HEK293 (cell line): ENCODE measurements at regions not wholly inside any gene's neighbourhood (a gene's known extent, or its start where the extent isn't known, plus 50 kb on each side); places are given as distances from the start of the nearest gene placed in this dataset.

ENCODE experiments used
- CTCF ChIA-PET: fragments of 350-600 bp; formaldehyde crosslinking; extraction: SDS; loops from one replicate; lab custom pipeline; 2021; ENCODE audit warnings: antibody characterized with exemption; lab: Yijun Ruan, JAX
- POLR2A ChIA-PET: fragments of 300-600 bp; formaldehyde crosslinking; extraction: SDS; loops from one replicate; lab custom pipeline; 2020; ENCODE audit warnings: antibody characterized with exemption, inconsistent platforms; lab: Yijun Ruan, JAX
- H3K27ac ChIP-seq: fragments of 200-500 bp; sonication (Bioruptor generic); 2 replicates; pipeline ENCODE4 v1.5.1; 2014; ENCODE audit warnings: low read depth, low read length, control low read depth, inconsistent platforms; ENCODE audit errors: extremely low read depth
- H3K36me3 ChIP-seq, 2 experiments: fragments of 200-500 bp in 1 of 2; sonication (Bioruptor generic) in 1 of 2; 1 replicate in 1 of 2; 2 replicates in 1 of 2; pipeline ENCODE4 v1.5.1; 2014 to 2017; ENCODE audit warnings: inconsistent platforms in 2 of 2, low read length in 2 of 2; ENCODE audit not compliant: control insufficient read depth in 2 of 2, insufficient read depth in 1 of 2
- H3K4me1 ChIP-seq: fragments of 200-500 bp; sonication (Bioruptor generic); 2 replicates; pipeline ENCODE4 v1.5.1; 2014; ENCODE audit warnings: mild to moderate bottlenecking, low read length, inconsistent platforms; ENCODE audit not compliant: control insufficient read depth, insufficient read depth
- H3K4me3 ChIP-seq: 2 replicates; pipeline ENCODE4 v1.5.1; 2011; ENCODE audit warnings: low read depth, mild to moderate bottlenecking, control low read depth, low read length, moderate library complexity
- H3K9me3 ChIP-seq: fragments of 200-500 bp; sonication (Bioruptor generic); 2 replicates; pipeline ENCODE4 v1.5.1; 2014; ENCODE audit warnings: low read depth, low read length, inconsistent platforms; ENCODE audit not compliant: control insufficient read depth, insufficient read depth
- KLF10 ChIP-seq: fragments of 450-650 bp; IDR thresholded peaks from 2 replicates; pipeline ENCODE4 v1.5.1; 2018; ENCODE audit warnings: missing biosample characterization, mild to moderate bottlenecking, missing genetic modification characterization
- MZF1 ChIP-seq: fragments of 450-650 bp; formaldehyde crosslinking; IDR thresholded peaks from 2 replicates; pipeline ENCODE4 v1.5.1; 2017; ENCODE audit warnings: missing biosample characterization, missing genetic modification characterization, borderline replicate concordance
- WT1 ChIP-seq: fragments of 450-650 bp; formaldehyde crosslinking; IDR thresholded peaks from 2 replicates; pipeline ENCODE4 v1.5.1; 2016; ENCODE audit warnings: missing biosample characterization, missing genetic modification characterization
- ZBTB20 ChIP-seq: fragments of 450-650 bp; formaldehyde crosslinking; IDR thresholded peaks from 2 replicates; pipeline ENCODE4 v1.5.1; 2016; ENCODE audit warnings: missing biosample characterization, missing genetic modification characterization
- ZNF292 ChIP-seq: fragments of 450-650 bp; formaldehyde crosslinking; IDR thresholded peaks from 2 replicates; pipeline ENCODE4 v1.5.1; 2016; ENCODE audit warnings: low read depth, missing biosample characterization, missing genetic modification characterization, borderline replicate concordance
- ZNF404 ChIP-seq: fragments of 450-650 bp; formaldehyde crosslinking; IDR thresholded peaks from 2 replicates; pipeline ENCODE4 v1.5.1; 2017; ENCODE audit warnings: missing biosample characterization, missing genetic modification characterization
- ZNF558 ChIP-seq: fragments of 450-650 bp; formaldehyde crosslinking; IDR thresholded peaks from 2 replicates; pipeline ENCODE4 v1.5.1; 2016; ENCODE audit warnings: missing biosample characterization, missing genetic modification characterization
- ZNF629 ChIP-seq: fragments of 450-650 bp; formaldehyde crosslinking; IDR thresholded peaks from 2 replicates; pipeline ENCODE4 v1.5.1; 2017; ENCODE audit warnings: missing biosample characterization, missing genetic modification characterization
- ZNF707 ChIP-seq: fragments of 450-650 bp; formaldehyde crosslinking; IDR thresholded peaks from 2 replicates; pipeline ENCODE4 v1.5.1; 2016; ENCODE audit warnings: missing biosample characterization, missing genetic modification characterization
- TF ChIP-seq, protein P1 (sequence below): fragments of 450-650 bp; formaldehyde crosslinking; IDR thresholded peaks from 2 replicates; pipeline ENCODE4 v1.5.1; 2016; ENCODE audit warnings: missing biosample characterization, missing genetic modification characterization, low read depth
- TF ChIP-seq, protein P2 (sequence below): fragments of 450-650 bp; formaldehyde crosslinking; IDR thresholded peaks from 2 replicates; pipeline ENCODE4 v1.5.1; 2016; ENCODE audit warnings: missing biosample characterization, missing genetic modification characterization
- TF ChIP-seq, protein P3 (sequence below): fragments of 450-650 bp; formaldehyde crosslinking; IDR thresholded peaks from 2 replicates; pipeline ENCODE4 v1.5.1; 2016; ENCODE audit warnings: missing biosample characterization, missing genetic modification characterization, borderline replicate concordance

DNA sequence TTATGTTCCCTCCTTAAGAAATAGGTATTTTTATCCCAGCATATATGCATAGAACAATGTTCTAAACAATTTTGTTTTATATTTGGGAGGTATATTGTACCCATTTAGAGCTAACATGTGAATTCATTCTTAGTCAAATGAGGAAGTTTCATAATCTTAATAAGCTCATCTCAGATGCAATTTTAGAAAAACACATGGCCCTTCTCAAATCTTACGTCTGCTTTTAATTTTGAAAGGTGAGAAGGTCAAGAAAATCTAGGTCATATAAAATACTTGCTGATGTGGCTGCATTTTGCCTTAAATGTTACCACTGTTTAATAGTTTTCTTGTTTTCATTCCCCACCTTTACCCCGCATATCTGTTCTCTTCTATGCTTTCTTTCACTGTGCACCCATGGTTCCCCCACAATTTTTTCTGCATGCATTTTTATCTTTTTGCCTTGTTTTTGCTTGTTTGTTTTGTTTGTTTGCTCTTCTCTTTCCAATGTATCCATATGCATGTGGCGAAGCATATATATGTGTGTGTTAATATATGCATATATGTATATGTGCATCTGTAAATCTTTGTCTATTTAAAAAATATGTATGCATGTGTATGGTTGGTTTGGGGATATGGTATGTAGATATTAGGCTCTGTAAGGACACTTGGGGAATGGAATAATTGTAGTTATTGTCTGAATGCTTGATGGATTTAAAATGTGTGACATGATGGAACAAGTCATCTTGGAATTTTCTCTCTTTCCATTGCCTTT, 317.1 kb downstream of the BCAT1 start:
- Histone ChIP-seq H3K36me3 (no peaks in the 10 kb centered on the region), H3K27ac (no peak overlapping the region), H3K9me3 (no peaks in the 10 kb centered on the region), H3K4me1 (no peaks in the 10 kb centered on the region), H3K4me3 (no peak overlapping the region)
- TF ChIP-seq, protein P1, sequence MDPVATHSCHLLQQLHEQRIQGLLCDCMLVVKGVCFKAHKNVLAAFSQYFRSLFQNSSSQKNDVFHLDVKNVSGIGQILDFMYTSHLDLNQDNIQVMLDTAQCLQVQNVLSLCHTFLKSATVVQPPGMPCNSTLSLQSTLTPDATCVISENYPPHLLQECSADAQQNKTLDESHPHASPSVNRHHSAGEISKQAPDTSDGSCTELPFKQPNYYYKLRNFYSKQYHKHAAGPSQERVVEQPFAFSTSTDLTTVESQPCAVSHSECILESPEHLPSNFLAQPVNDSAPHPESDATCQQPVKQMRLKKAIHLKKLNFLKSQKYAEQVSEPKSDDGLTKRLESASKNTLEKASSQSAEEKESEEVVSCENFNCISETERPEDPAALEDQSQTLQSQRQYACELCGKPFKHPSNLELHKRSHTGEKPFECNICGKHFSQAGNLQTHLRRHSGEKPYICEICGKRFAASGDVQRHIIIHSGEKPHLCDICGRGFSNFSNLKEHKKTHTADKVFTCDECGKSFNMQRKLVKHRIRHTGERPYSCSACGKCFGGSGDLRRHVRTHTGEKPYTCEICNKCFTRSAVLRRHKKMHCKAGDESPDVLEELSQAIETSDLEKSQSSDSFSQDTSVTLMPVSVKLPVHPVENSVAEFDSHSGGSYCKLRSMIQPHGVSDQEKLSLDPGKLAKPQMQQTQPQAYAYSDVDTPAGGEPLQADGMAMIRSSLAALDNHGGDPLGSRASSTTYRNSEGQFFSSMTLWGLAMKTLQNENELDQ = no peak
- TF ChIP-seq WT1 (no peak), ZNF558 (tag by site-specific recombination) (no peak), ZNF404 (tag by site-specific recombination) (no peak), KLF10 (no peak)
- TF ChIP-seq, protein P2, sequence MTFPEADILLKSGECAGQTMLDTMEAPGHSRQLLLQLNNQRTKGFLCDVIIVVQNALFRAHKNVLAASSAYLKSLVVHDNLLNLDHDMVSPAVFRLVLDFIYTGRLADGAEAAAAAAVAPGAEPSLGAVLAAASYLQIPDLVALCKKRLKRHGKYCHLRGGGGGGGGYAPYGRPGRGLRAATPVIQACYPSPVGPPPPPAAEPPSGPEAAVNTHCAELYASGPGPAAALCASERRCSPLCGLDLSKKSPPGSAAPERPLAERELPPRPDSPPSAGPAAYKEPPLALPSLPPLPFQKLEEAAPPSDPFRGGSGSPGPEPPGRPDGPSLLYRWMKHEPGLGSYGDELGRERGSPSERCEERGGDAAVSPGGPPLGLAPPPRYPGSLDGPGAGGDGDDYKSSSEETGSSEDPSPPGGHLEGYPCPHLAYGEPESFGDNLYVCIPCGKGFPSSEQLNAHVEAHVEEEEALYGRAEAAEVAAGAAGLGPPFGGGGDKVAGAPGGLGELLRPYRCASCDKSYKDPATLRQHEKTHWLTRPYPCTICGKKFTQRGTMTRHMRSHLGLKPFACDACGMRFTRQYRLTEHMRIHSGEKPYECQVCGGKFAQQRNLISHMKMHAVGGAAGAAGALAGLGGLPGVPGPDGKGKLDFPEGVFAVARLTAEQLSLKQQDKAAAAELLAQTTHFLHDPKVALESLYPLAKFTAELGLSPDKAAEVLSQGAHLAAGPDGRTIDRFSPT (tag by site-specific recombination) = no peak
- TF ChIP-seq, protein P3, sequence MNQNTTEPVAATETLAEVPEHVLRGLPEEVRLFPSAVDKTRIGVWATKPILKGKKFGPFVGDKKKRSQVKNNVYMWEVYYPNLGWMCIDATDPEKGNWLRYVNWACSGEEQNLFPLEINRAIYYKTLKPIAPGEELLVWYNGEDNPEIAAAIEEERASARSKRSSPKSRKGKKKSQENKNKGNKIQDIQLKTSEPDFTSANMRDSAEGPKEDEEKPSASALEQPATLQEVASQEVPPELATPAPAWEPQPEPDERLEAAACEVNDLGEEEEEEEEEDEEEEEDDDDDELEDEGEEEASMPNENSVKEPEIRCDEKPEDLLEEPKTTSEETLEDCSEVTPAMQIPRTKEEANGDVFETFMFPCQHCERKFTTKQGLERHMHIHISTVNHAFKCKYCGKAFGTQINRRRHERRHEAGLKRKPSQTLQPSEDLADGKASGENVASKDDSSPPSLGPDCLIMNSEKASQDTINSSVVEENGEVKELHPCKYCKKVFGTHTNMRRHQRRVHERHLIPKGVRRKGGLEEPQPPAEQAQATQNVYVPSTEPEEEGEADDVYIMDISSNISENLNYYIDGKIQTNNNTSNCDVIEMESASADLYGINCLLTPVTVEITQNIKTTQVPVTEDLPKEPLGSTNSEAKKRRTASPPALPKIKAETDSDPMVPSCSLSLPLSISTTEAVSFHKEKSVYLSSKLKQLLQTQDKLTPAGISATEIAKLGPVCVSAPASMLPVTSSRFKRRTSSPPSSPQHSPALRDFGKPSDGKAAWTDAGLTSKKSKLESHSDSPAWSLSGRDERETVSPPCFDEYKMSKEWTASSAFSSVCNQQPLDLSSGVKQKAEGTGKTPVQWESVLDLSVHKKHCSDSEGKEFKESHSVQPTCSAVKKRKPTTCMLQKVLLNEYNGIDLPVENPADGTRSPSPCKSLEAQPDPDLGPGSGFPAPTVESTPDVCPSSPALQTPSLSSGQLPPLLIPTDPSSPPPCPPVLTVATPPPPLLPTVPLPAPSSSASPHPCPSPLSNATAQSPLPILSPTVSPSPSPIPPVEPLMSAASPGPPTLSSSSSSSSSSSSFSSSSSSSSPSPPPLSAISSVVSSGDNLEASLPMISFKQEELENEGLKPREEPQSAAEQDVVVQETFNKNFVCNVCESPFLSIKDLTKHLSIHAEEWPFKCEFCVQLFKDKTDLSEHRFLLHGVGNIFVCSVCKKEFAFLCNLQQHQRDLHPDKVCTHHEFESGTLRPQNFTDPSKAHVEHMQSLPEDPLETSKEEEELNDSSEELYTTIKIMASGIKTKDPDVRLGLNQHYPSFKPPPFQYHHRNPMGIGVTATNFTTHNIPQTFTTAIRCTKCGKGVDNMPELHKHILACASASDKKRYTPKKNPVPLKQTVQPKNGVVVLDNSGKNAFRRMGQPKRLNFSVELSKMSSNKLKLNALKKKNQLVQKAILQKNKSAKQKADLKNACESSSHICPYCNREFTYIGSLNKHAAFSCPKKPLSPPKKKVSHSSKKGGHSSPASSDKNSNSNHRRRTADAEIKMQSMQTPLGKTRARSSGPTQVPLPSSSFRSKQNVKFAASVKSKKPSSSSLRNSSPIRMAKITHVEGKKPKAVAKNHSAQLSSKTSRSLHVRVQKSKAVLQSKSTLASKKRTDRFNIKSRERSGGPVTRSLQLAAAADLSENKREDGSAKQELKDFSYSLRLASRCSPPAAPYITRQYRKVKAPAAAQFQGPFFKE (tag by site-specific recombination) = no peak
- POLR2A ChIA-PET = no interaction called here
- CTCF ChIA-PET = no interaction called here

DNA sequence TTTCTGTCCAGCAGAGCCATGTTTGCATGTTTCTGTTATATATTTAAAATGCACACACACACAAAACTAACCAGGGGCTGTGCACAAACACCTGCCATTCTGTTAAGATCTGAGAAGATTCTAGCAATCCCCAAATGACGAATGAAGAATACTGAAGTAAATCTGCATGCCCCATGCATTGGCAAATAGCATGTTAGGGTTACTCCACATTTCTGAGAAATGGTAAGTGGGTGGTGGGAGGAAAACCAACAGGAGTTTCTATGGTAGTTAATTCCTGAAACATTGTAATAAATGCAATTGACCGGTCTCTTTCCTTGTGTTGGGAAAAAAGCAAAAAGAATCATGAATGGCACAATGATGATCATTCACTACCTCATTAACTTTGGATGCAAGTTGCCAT, 318.0 kb downstream of the BCAT1 start:
- Histone ChIP-seq H3K36me3 (no peaks in the 10 kb centered on the region), H3K4me1 (no peaks in the 10 kb centered on the region), H3K4me3 (no peak overlapping the region), H3K9me3 (no peaks in the 10 kb centered on the region), H3K27ac (no peak overlapping the region)
- ChIA-PET POLR2A (no interaction called here), CTCF (no interaction called here)
- no peak for TF ChIP-seq MZF1 (tag by site-specific recombination)
- TF ChIP-seq ZNF629 (tag by site-specific recombination) = no peak
- TF ChIP-seq, protein P3 (tag by site-specific recombination) = no peak
- no peak for TF ChIP-seq ZBTB20 (tag by site-specific recombination)
- TF ChIP-seq ZNF292 (tag by site-specific recombination) = no peak
- no peak for TF ChIP-seq ZNF707
